CD8-positive, alpha-beta memory T cell (primary cell): ENCODE measurements at regions not wholly inside any gene's neighbourhood (a gene's known extent, or its start where the extent isn't known, plus 50 kb on each side); places are given as distances from the start of the nearest gene placed in this dataset.
"Not testable (repeated sequence)": the region's sequence is repeated elsewhere in the genome, so short reads cannot be mapped to it uniquely, and the experiment has no call there.

ENCODE experiments used
- CTCF ChIA-PET: fragments of 350-600 bp; sonication (Branson Sonifier 250); formaldehyde crosslinking; loops from one replicate; lab custom pipeline; 2021; ENCODE audit warnings: antibody characterized with exemption; lab: Charles Lee
- POLR2A ChIA-PET: fragments of 350-600 bp; sonication (Branson Sonifier 250); formaldehyde crosslinking; loops from one replicate; lab custom pipeline; 2021; ENCODE audit warnings: antibody characterized with exemption; lab: Charles Lee
- DNase-seq, 5 donors: peaks; one replicate each; pipeline versions ENCODE4 v3.0.0 to v3.0.0-alpha.2; 2020 to 2022; ENCODE audit warnings: mixed read lengths in 1 of 5
- H3K27ac ChIP-seq: one replicate; pipeline ENCODE4 v1.7.0; 2013; ENCODE audit warnings: low read depth, mild to moderate bottlenecking, low read length, moderate library complexity
- H3K27me3 ChIP-seq: 2 replicates; pipeline ENCODE4 v1.7.0; 2013; ENCODE audit warnings: low read length, mild to moderate bottlenecking; ENCODE audit not compliant: insufficient read depth, poor library complexity, severe bottlenecking
- H3K36me3 ChIP-seq: 2 replicates; pipeline ENCODE4 v1.7.0; 2013; ENCODE audit warnings: mild to moderate bottlenecking, low read length, moderate library complexity; ENCODE audit not compliant: insufficient read depth
- H3K4me1 ChIP-seq: 2 replicates; pipeline ENCODE4 v1.7.0; 2013; ENCODE audit warnings: mild to moderate bottlenecking, low read length, moderate library complexity; ENCODE audit not compliant: insufficient read depth
- H3K4me3 ChIP-seq: 2 replicates; pipeline ENCODE4 v1.7.0; 2013; ENCODE audit warnings: mild to moderate bottlenecking, low read length
- H3K9me3 ChIP-seq: 2 replicates; pipeline ENCODE4 v1.7.0; 2013; ENCODE audit warnings: mild to moderate bottlenecking, low read length
- H3K27ac Mint-ChIP-seq, 8 donors: one replicate each; pipeline ENCODE4 v1.8.0; 2020 to 2021; ENCODE audit warnings: mixed read lengths in 8 of 8, mild to moderate bottlenecking in 6 of 8, inconsistent platforms in 3 of 8, moderate library complexity in 3 of 8
- H3K27me3 Mint-ChIP-seq, 2 donors: one replicate each; pipeline ENCODE4 v1.8.0; 2020 to 2021; ENCODE audit warnings: mixed read lengths in 2 of 2, mild to moderate bottlenecking in 1 of 2, moderate library complexity in 1 of 2
- H3K36me3 Mint-ChIP-seq, 3 donors: one replicate each; pipeline ENCODE4 v1.8.0; 2020 to 2021; ENCODE audit warnings: mixed read lengths in 3 of 3, inconsistent platforms in 1 of 3, mild to moderate bottlenecking in 1 of 3
- H3K4me1 Mint-ChIP-seq, 3 donors: one replicate each; pipeline ENCODE4 v1.8.0; 2020 to 2021; ENCODE audit warnings: mixed read lengths in 3 of 3, inconsistent platforms in 1 of 3, mild to moderate bottlenecking in 1 of 3
- H3K4me3 Mint-ChIP-seq, 7 donors: one replicate each; pipeline ENCODE4 v1.8.0; 2020 to 2021; ENCODE audit warnings: mixed read lengths in 7 of 7, mild to moderate bottlenecking in 6 of 7, moderate library complexity in 4 of 7, inconsistent platforms in 2 of 7
- H3K9me3 Mint-ChIP-seq, 5 donors: one replicate each; pipeline ENCODE4 v1.8.0; 2020 to 2022; ENCODE audit warnings: mixed read lengths in 5 of 5, mild to moderate bottlenecking in 3 of 5, moderate library complexity in 2 of 5, inconsistent platforms in 1 of 5

GRCh38 chr20:53809728-53810365 is 216.2 kb upstream of the ZNF217 start:
- Mint-ChIP-seq H3K9me3 (no peaks in the 10 kb centered on the region), H3K36me3 (no peaks in the 10 kb centered on the region), H3K27ac (peak overlapping the region in 1 of 8 donors; percentile 26), H3K4me1 (peaks cover 13 to 15% (median 14%) of the 10 kb centered on the region in 3 donors), H3K27me3 (no peaks in the 10 kb centered on the region), H3K4me3 (no peak overlapping the region)
- H3K36me3 ChIP-seq, result no peaks in the 10 kb centered on the region
- no peak overlapping the region for H3K27ac ChIP-seq
- DNase-seq, result no peak
- no peaks in the 10 kb centered on the region for H3K27me3 ChIP-seq
- no peak overlapping the region for H3K4me3 ChIP-seq
- H3K9me3 ChIP-seq, result no peaks in the 10 kb centered on the region
- H3K4me1 ChIP-seq, result peaks cover 11% of the 10 kb centered on the region
- ChIA-PET POLR2A (no interaction called here), CTCF (interaction anchor here (0.9 kb wide), 1 partner anchor 60 kb away, joined by 3 read pairs; no protein-coding TSS in a partner anchor)

GRCh38 chr20:53809217-53809616 is 215.6 kb upstream of the ZNF217 start:
- H3K36me3 Mint-ChIP-seq, result no peaks in the 10 kb centered on the region
- H3K27ac Mint-ChIP-seq, result peak overlapping the region in 1 of 8 donors; percentile 34
- no peaks in the 10 kb centered on the region for H3K9me3 Mint-ChIP-seq
- Histone ChIP-seq H3K9me3 (no peaks in the 10 kb centered on the region), H3K4me3 (no peak overlapping the region), H3K36me3 (no peaks in the 10 kb centered on the region), H3K4me1 (peaks cover 6% of the 10 kb centered on the region), H3K27ac (no peak overlapping the region), H3K27me3 (no peaks in the 10 kb centered on the region)
- H3K4me1 Mint-ChIP-seq, result peaks cover 8 to 10% (median 8%) of the 10 kb centered on the region in 3 donors
- CTCF ChIA-PET, result interaction anchor here (1.1 kb wide), 1 partner anchor 18 kb away, joined by 3 read pairs; no protein-coding TSS in a partner anchor
- POLR2A ChIA-PET, result interaction anchor here (0.6 to 1.0 kb wide), 2 partner anchors 108 to 171 kb away, joined by 3 read pairs; no protein-coding TSS in a partner anchor
- DNase-seq, result no peak
- no peak overlapping the region for H3K4me3 Mint-ChIP-seq
- H3K27me3 Mint-ChIP-seq, result no peaks in the 10 kb centered on the region

DNA sequence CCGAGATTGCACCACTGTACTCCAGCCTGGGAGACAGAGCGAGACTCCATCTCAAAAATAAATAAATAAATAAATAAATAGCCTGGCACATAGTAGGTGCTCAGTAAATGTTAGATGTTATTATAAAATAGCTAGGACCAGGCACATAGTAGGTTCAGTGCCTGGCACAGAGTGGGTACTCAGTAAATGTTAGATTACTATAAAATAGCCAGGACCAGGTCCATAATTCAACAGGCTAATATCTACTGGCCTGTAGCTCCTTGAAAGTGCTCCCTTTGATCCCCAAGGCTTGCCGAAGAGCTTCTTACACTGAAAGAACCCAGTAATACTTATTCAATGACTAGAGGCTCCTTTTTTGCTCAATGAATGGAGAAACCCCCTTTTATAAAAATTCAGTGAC is 215.1 kb upstream of the ZNF217 start:
- H3K4me3 Mint-ChIP-seq, result no peak overlapping the region
- POLR2A ChIA-PET, result interaction anchor here (0.6 to 1.0 kb wide), 2 partner anchors 108 to 170 kb away, joined by 3 read pairs; no protein-coding TSS in a partner anchor
- Histone ChIP-seq H3K4me1 (peaks cover 2% of the 10 kb centered on the region), H3K36me3 (no peaks in the 10 kb centered on the region), H3K4me3 (no peak overlapping the region), H3K27me3 (no peaks in the 10 kb centered on the region), H3K9me3 (no peaks in the 10 kb centered on the region), H3K27ac (no peak overlapping the region)
- H3K27me3 Mint-ChIP-seq, result no peaks in the 10 kb centered on the region
- H3K4me1 Mint-ChIP-seq, result peaks cover 3 to 5% (median 4%) of the 10 kb centered on the region in 3 donors
- H3K27ac Mint-ChIP-seq, result no peak overlapping the region
- DNase-seq, result no peak
- H3K9me3 Mint-ChIP-seq, result no peaks in the 10 kb centered on the region
- CTCF ChIA-PET, result interaction anchor here (1.1 kb wide), 1 partner anchor 18 kb away, joined by 3 read pairs; no protein-coding TSS in a partner anchor
- no peaks in the 10 kb centered on the region for H3K36me3 Mint-ChIP-seq

- not testable (repeated sequence) for H3K4me1 ChIP-seq, H3K9me3 Mint-ChIP-seq, DNase-seq, H3K27me3 Mint-ChIP-seq, H3K27me3 ChIP-seq, H3K4me3 ChIP-seq, H3K27ac Mint-ChIP-seq, H3K9me3 ChIP-seq, H3K36me3 ChIP-seq, H3K36me3 Mint-ChIP-seq, H3K4me3 Mint-ChIP-seq, H3K27ac ChIP-seq, H3K4me1 Mint-ChIP-seq
- POLR2A ChIA-PET, result interaction anchor here (1.0 kb wide), 1 partner anchor 107 kb away, joined by 3 read pairs; no protein-coding TSS in a partner anchor
- CTCF ChIA-PET, result interaction anchor here (1.1 kb wide), 1 partner anchor 19 kb away, joined by 3 read pairs; no protein-coding TSS in a partner anchor
These were observed 214.7 kb upstream of the ZNF217 start for GRCh38 chr20:53808302-53808701.

DNA sequence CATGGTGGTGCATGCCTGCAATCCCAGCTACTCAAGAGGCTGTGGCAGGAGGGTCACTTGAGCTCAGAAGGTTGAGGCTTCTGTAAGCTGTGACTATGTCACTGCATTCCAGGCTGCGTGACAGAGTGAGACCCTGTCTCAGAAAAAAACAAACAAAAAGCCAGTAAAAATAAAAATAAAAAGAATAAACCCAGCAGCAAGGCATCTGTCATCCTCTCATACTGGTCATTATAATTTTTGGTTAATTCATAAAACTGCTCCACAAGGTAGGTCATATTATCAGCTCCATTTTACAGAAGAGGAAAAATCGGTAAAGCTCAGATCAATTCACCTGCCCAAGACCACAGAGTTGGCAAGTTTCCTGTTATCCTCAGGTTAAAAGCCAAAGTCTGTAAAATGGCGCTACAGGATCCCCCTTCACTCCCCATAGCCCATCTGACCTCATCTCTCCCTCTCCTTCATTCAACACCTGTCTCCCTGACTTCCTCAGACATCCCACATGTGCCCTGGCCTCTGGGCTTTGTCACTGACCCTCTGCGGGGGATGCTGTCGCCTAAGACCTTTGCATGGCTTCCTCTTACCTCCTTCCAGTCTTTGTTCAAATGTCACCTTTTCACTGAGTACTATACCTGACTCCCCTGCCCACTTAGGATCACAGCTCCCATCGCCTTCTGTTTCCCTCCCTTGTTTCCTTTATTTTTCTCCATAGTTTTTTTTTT is 213.2 kb upstream of the ZNF217 start:
- H3K4me3 ChIP-seq, result no peak overlapping the region
- Mint-ChIP-seq H3K9me3 (no peaks in the 10 kb centered on the region), H3K27me3 (no peaks in the 10 kb centered on the region), H3K27ac (peak overlapping the region in 1 of 8 donors; percentile 91), H3K4me3 (no peak overlapping the region), H3K36me3 (no peaks in the 10 kb centered on the region), H3K4me1 (no peaks in the 10 kb centered on the region)
- H3K9me3 ChIP-seq, result no peaks in the 10 kb centered on the region
- ChIA-PET POLR2A (no interaction called here), CTCF (no interaction called here)
- H3K27ac ChIP-seq, result no peak overlapping the region
- no peaks in the 10 kb centered on the region for H3K36me3 ChIP-seq
- H3K27me3 ChIP-seq, result no peaks in the 10 kb centered on the region
- H3K4me1 ChIP-seq, result no peaks in the 10 kb centered on the region
- no peak for DNase-seq

GRCh38 chr20:53805895-53806384 is 212.3 kb upstream of the ZNF217 start:
- Histone ChIP-seq H3K36me3 (no peaks in the 10 kb centered on the region), H3K27ac (no peak overlapping the region), H3K4me1 (no peaks in the 10 kb centered on the region), H3K4me3 (no peak overlapping the region), H3K27me3 (no peaks in the 10 kb centered on the region), H3K9me3 (no peaks in the 10 kb centered on the region)
- POLR2A ChIA-PET, result no interaction called here
- H3K27ac Mint-ChIP-seq, result peak overlapping the region in 1 of 8 donors; percentile 54
- H3K4me1 Mint-ChIP-seq, result no peaks in the 10 kb centered on the region
- CTCF ChIA-PET, result no interaction called here
- H3K9me3 Mint-ChIP-seq, result no peaks in the 10 kb centered on the region
- DNase-seq, result no peak
- H3K4me3 Mint-ChIP-seq, result no peak overlapping the region
- no peaks in the 10 kb centered on the region for H3K36me3 Mint-ChIP-seq
- H3K27me3 Mint-ChIP-seq, result no peaks in the 10 kb centered on the region

GRCh38 chr20:53804920-53805894 is 211.6 kb upstream of the ZNF217 start:
- Histone ChIP-seq H3K27me3 (no peaks in the 10 kb centered on the region), H3K36me3 (no peaks in the 10 kb centered on the region), H3K4me3 (no peak overlapping the region), H3K9me3 (no peaks in the 10 kb centered on the region), H3K4me1 (no peaks in the 10 kb centered on the region), H3K27ac (no peak overlapping the region)
- Mint-ChIP-seq H3K4me1 (no peaks in the 10 kb centered on the region), H3K36me3 (no peaks in the 10 kb centered on the region), H3K4me3 (no peak overlapping the region), H3K27me3 (no peaks in the 10 kb centered on the region), H3K9me3 (no peaks in the 10 kb centered on the region), H3K27ac (no peak overlapping the region)
- CTCF ChIA-PET, result no interaction called here
- POLR2A ChIA-PET, result no interaction called here
- DNase-seq, result no peak
